ENCODE measurements at regions not wholly inside any gene's neighbourhood (a gene's known extent, or its start where the extent isn't known, plus 50 kb on each side); places are given as distances from the start of the nearest gene placed in this dataset.

DNA sequence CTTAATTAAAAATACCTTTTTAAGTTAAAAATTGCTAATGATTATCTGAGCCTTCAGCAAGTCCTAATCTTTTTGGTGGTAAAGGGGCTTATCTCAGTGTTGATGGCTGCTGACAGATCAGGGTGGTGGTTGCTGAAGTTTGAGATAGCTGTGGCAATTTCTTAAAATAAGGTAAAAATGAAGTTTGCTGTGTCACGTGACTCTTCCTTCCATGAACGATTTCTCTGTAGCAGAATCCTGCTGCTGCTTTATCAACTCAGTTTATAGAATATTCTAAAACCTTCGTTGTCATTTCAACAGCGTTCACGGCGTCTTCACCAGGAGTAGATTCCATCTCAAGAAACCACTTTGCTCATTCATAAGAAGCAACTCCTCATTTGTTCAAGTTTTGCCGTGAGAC is 110.1 kb downstream of the SUCNR1 start:
- no peaks in the 10 kb centered on the region for H3K27me3 ChIP-seq (ENCODE audit: control insufficient read depth in 2 of 2, insufficient read depth in 2 of 2, low read length in 2 of 2)
- intact Hi-C loops (cut with micrococcal nuclease): no loop called here
- no peak overlapping the region for H3K4me2 ChIP-seq (replicated peaks; ENCODE audit: extremely low read depth, low read length, poor library complexity, severe bottlenecking)
- Mint-ChIP-seq H3K9me3 (peaks cover 0 to 4% (median 0%) of the 10 kb centered on the region in 7 donors), H3K27ac (no peak overlapping the region), H3K27me3 (ENCODE audit: low read depth in 3 of 3) (peaks cover 0 to 4% (median 2%) of the 10 kb centered on the region in 3 donors), H3K4me1 (no peaks in the 10 kb centered on the region), H3K4me3 (no peak overlapping the region), H3K36me3 (peaks cover 0 to 2% of the 10 kb centered on the region in 2 donors)
- no peak overlapping the region for H3K4me3 ChIP-seq (replicated peaks in 1 of 3; ENCODE audit: low read depth in 2 of 3, low read length in 3 of 3)
- no peak overlapping the region for H3K27ac ChIP-seq (ENCODE audit: low read depth in 1 of 2, low read length in 2 of 2)
- no peak overlapping the region for H3K9ac ChIP-seq (ENCODE audit: insufficient read depth, low read length, poor library complexity, severe bottlenecking)
- no peaks in the 10 kb centered on the region for H3K9me3 ChIP-seq (replicated peaks in 1 of 2; ENCODE audit: control insufficient read depth in 1 of 2, insufficient read depth in 1 of 2, low read length in 2 of 2)
- H4K20me1 ChIP-seq (ENCODE audit: insufficient read depth, low read length): no peaks in the 10 kb centered on the region
- no peak overlapping the region for H2AFZ ChIP-seq (ENCODE audit: insufficient read depth, low read depth, low read length, poor library complexity, severe bottlenecking)
- WGBS (ENCODE audit: insufficient coverage): 98% methylated on average over 6 of the region's 7 CpGs
- no peaks in the 10 kb centered on the region for H3K79me2 ChIP-seq (ENCODE audit: insufficient read depth, low read length)
- H3K4me1 ChIP-seq (ENCODE audit: control insufficient read depth in 1 of 2, insufficient read depth in 2 of 2, low read length in 2 of 2): no peaks in the 10 kb centered on the region
- no peaks in the 10 kb centered on the region for H3K36me3 ChIP-seq (replicated peaks in 1 of 2; ENCODE audit: control insufficient read depth in 1 of 2, insufficient read depth in 2 of 2, low read length in 2 of 2)
- DNase-seq: no peak
- TF ChIP-seq, protein P1, sequence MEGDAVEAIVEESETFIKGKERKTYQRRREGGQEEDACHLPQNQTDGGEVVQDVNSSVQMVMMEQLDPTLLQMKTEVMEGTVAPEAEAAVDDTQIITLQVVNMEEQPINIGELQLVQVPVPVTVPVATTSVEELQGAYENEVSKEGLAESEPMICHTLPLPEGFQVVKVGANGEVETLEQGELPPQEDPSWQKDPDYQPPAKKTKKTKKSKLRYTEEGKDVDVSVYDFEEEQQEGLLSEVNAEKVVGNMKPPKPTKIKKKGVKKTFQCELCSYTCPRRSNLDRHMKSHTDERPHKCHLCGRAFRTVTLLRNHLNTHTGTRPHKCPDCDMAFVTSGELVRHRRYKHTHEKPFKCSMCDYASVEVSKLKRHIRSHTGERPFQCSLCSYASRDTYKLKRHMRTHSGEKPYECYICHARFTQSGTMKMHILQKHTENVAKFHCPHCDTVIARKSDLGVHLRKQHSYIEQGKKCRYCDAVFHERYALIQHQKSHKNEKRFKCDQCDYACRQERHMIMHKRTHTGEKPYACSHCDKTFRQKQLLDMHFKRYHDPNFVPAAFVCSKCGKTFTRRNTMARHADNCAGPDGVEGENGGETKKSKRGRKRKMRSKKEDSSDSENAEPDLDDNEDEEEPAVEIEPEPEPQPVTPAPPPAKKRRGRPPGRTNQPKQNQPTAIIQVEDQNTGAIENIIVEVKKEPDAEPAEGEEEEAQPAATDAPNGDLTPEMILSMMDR (IDR thresholded peaks at IDR 0.05): no peak

DNA sequence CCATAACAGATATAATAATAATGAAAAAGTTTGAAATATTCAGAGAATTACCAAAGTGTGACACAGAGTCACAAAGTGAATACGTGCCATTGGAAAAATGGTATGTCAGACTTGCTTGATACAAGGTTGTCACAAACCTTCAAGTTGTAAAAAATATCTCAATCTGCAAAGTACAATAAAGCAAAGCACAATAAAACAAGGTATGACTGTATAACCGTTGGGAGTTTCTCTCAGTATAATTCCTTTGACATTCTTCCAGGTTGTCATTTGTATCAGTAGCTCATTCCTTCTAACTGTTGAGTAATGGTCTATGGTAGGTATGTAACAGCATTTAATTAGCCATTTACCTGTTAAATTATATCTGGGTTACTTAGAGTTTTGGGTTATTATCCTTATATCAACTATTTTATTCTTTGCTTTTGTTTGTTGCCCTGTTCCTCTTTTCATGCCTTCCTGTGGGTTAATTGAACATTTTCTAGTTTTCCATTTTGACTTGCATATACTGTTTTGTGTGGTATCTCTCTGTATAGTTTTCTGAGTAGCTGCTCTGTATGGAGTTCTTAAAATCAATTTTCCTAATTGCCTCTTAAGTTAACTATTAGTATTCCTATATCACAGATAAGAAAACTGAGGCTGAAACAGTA is 112.5 kb downstream of the SUCNR1 start:
- Histone ChIP-seq H3K9me3 (replicated peaks in 1 of 2; ENCODE audit: control insufficient read depth in 1 of 2, insufficient read depth in 1 of 2, low read length in 2 of 2) (no peaks in the 10 kb centered on the region), H3K27me3 (ENCODE audit: control insufficient read depth in 2 of 2, insufficient read depth in 2 of 2, low read length in 2 of 2) (no peaks in the 10 kb centered on the region), H2AFZ (ENCODE audit: insufficient read depth, low read depth, low read length, poor library complexity, severe bottlenecking) (no peak overlapping the region), H3K4me2 (replicated peaks; ENCODE audit: extremely low read depth, low read length, poor library complexity, severe bottlenecking) (no peak overlapping the region), H3K4me1 (ENCODE audit: control insufficient read depth in 1 of 2, insufficient read depth in 2 of 2, low read length in 2 of 2) (no peaks in the 10 kb centered on the region), H3K4me3 (replicated peaks in 1 of 3; ENCODE audit: low read depth in 2 of 3, low read length in 3 of 3) (no peak overlapping the region), H4K20me1 (ENCODE audit: insufficient read depth, low read length) (no peaks in the 10 kb centered on the region), H3K36me3 (replicated peaks in 1 of 2; ENCODE audit: control insufficient read depth in 1 of 2, insufficient read depth in 2 of 2, low read length in 2 of 2) (no peaks in the 10 kb centered on the region), H3K9ac (ENCODE audit: insufficient read depth, low read length, poor library complexity, severe bottlenecking) (no peak overlapping the region), H3K79me2 (ENCODE audit: insufficient read depth, low read length) (no peaks in the 10 kb centered on the region), H3K27ac (ENCODE audit: low read depth in 1 of 2, low read length in 2 of 2) (no peak overlapping the region)
- WGBS (ENCODE audit: insufficient coverage): no CpG with 5 or more reads among the region's 2 CpGs
- intact Hi-C loops (cut with micrococcal nuclease): no loop called here
- H3K9me3 Mint-ChIP-seq: peaks cover 0 to 3% (median 0%) of the 10 kb centered on the region in 7 donors
- H3K36me3 Mint-ChIP-seq: peaks cover 0 to 2% of the 10 kb centered on the region in 2 donors
- H3K4me1 Mint-ChIP-seq: no peaks in the 10 kb centered on the region
- TF ChIP-seq, protein P1 (IDR thresholded peaks at IDR 0.05): no peak
- no peak overlapping the region for H3K27ac Mint-ChIP-seq
- H3K4me3 Mint-ChIP-seq: no peak overlapping the region
- DNase-seq: no peak
- peaks cover 0 to 1% (median 0%) of the 10 kb centered on the region in 3 donors for H3K27me3 Mint-ChIP-seq (ENCODE audit: low read depth in 3 of 3)

All from CD14-positive monocyte (primary cell).